GM18867 (cell line): ENCODE measurements at regions not wholly inside any gene's neighbourhood (a gene's known extent, or its start where the extent isn't known, plus 50 kb on each side); places are given as distances from the start of the nearest gene placed in this dataset.
A peak's percentile ranks its signal among the peaks of the same experiment; 100 is the strongest.

Experiments used
- ATAC-seq: cut with Tn5 transposase; IDR thresholded peaks from one replicate; pipeline ENCODE4 v1.9.1; 2021; ENCODE audit warnings: mild to moderate bottlenecking, moderate library complexity; ENCODE audit not compliant: unreplicated experiment

DNA sequence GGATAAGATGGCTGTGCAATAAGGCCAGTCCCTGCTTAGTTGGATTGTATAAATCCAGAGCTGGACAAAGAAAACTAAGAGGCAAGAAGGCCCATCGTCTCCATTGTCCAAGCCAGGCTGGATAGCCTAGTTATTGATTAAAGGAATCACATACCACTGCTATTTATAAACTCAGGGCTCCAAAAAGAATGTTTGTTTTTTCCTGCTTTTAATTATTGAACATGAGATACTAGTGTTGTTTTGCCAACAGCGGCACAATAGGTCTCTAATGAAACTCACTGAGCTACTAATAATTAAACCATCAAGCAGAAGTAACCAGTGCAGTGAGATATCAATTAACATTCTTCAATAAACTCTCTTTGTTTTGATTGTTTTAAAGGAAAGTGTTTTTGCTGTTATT, 259.7 kb downstream of the INSC start:
- no peak for ATAC-seq

DNA sequence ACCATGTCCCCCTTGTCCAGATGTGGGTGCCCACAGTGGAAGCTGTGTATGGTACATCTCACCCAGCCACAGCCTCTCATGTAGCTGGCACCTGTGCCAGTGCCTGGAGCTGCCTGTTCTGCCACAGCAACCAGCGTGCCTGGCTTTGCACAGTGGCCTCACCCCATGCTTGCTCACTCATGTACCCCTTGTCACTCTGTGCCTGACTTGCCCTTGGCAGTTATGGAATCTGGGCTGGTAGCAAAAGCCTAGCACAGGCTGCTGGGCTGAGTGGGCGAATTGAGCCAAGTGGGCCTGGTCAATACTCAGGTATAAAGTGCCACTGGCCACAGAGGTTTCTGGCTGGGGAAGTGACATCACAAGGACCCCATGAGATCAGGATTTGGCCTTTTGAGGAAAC, 264.2 kb downstream of the INSC start:
- no peak for ATAC-seq

DNA sequence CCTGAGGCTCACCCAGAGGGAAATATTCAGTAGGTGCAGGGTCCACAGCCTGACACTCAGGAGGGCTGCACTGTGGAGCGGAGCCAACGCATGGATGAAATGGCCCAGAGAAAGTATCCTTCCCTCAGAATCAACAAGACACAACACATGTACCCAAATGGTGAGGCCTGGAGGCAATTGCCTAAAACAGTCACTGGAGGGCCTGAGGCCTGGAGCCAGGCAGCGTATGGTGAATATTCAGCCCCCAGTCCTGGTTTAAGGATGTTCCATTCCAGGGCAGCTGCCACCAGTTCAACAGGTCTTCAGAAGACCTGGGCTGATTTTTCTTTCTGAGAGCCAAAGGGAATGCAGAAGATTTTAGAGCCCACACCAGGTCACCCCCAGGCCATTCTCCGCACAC, 264.8 kb downstream of the INSC start:
- ATAC-seq, result no peak

DNA sequence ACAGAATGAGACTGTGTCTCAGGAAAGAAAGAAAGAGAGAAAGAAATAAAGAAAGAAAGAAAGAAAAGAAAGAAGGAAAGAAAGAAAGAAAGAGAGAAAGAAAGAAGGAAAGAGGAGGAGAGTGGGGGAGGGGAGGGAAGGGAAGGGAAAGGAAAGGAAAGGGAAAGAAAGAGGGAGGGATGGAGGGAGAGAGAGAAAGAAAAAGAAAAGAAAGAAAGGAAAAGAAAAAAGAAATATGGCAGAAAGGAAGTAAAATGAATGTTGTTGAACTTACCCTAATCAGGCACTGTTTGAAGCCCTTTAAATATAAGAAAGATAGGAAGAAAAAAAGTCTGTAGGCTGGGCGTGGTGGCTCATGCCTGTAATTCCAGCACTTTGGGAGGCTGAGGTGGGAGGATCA, 276.1 kb downstream of the INSC start:
- ATAC-seq, result no peak

DNA sequence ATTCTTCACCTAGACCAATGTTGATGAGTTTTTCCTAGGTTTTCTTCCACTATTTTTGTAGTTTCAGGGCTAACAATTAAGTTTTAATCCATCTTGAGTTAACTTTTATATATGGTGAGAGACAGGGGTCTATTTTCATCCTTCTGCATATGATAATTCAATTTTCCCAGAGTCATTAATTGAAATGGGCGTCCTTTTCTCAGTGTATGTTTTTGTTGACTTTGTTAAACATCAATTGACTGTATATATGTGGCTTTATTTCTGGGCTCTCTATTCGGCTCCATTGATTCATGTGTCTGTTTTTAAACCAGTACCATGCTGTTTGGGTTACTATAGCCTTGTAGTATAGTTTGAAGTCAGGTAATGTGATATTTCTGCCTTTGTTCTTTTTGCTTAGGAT, 282.1 kb downstream of the INSC start:
- no peak for ATAC-seq

DNA sequence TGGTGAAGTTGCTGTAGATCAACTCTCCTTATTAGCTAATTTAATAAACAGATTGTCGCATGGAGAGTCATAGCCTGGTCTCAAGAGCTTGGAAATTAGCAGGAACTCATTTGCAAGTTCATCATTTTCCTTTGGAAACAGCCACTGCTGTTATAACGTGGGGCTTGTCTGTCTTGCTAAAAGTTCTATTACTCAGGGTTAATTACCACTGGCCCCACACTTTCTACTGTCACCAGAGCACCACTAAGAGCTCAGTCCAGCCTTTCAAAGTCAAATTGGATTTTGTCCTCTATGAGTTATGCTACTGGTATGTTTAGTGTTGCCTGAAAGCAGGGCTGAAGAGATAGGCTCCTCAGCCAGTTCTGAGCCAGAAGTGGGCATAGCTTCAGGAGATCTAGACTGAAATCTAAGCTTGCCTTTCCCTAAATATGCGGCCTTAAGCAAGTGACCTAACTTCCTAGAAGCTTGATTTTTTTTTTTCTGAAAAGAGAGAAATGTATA, 292.2 kb downstream of the INSC start:
- no peak for ATAC-seq

DNA sequence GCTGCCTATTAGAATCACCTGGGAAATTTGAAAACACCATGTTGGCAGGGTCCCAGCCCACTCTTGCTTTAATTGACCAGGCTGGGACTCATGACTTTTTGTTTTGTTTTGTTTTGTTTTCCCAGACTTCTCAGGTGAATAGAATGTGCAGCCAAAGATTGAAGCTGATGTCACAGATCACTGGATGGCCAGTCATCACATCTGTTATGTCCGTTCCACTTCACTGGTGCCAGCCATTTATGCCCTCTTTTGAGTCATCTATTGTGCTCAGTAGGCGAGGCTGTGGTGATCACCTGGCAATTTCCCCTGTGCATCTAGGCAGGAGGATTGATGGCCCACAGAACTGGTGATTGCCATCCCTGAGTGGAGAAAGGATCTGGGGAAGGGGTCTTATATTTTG, 297.3 kb downstream of the INSC start:
- ATAC-seq, result peak; percentile 64

DNA sequence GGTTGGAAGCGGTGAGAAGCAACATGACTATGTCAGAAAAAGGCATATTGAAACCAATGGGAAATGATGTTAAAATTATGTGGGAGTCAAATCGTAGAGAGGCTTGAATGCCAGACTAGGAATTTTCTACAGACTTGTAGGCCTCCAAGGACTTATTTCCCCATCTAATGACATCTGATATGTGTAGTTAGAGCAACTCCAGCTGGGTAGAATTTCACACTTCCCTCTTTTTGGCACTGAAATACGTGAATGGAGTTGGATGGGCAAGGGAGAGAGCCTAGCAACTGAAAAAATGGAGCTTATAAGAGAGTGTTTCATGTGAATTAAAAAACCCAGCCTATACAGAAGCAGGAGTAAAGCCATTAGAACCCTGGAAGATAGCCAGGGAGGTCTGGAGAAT, 304.2 kb downstream of the INSC start:
- no peak for ATAC-seq

DNA sequence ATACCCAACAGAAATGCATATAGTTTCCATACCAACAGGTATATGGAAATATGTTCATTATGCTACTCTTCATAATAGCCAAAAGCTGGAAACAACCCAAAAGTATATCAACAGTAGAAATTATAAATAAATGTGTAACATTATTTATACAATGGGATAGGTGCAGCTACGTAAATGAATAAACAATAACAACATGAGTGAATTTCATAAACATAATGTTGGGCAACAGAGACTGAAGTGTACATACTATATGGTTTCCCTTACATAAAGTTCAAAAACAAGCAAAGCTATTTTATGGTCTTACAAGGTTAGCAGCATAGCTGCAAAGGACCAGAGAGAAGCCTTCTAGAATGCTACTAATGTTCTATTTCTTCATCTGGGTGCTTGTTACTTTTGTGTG, 305.0 kb downstream of the INSC start:
- no peak for ATAC-seq

DNA sequence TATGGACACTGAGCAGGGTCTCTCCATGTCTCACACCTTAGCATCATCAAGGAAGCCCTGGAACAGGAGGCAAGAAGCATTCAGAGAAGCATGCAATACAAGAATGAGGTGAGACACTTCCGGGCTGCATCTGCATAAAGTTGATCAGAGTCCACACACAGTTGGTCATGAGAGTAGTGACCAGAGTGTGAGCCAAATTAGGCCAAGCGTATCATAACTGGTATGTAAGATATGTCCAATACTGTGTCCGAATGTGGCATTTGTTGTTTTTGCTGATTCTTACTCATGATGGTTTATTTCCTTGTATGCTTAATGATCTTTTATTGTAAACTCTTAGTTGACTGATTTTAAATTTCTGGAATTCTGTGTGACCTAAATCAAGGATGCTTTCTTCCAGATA, 315.7 kb downstream of the INSC start:
- ATAC-seq, result no peak

DNA sequence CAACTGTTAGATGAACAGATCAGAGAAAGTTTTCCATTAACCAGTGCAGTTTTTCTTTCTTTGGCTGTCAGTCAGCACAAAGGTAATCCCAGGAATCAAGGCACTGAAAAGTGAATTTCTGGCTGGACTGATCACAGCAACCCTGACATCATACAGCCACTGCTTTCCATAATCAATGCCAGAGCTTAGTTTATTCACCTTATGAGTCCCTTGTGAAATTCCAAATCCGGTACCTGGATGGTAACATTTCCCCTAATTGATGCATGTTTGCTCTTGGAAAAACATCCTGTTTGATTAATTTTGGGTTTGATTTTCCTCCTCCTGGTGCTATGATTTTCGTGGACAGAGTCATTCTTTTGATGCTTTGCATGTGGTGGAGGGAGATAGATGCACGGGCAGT, 319.8 kb downstream of the INSC start:
- ATAC-seq, result no peak

DNA sequence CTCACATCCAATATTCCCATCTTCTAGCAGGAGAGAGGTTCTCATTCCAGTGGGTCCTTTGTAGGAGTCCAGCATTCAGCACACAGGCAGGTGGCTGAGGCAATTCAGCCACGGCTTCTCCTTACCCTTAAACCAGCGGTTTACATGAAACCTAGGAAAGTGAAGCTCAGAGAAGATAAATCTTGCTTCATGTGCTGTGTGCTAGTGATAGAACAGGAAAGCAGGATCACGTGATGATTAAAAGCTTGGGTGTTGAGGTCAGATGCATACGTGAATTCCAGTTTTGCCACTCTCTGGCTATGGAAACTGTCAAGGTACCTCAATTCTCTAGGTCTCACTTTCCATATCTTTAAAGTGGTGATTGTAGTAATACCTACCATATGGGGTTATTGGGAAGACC, 331.6 kb downstream of the INSC start:
- ATAC-seq, result no peak

DNA sequence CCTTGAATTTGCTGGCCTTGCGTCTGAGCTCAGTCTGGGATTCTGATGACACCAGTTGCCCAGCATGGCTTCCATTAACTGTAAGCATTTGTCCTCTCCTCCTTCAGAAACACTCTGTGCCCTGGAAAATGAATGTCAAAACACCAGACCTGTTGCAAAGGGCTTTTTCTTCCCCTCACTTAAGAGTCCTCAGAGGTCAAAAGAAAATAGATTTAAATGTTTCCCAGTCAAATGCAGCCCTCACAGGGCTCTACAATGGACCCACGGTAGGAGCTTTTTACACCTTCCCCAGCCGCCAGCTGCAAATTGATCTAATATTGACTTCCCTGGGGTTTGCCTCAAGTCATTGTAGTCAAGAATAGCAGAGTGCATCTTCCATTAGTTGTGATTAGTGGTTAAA, 332.2 kb downstream of the INSC start:
- no peak for ATAC-seq

DNA sequence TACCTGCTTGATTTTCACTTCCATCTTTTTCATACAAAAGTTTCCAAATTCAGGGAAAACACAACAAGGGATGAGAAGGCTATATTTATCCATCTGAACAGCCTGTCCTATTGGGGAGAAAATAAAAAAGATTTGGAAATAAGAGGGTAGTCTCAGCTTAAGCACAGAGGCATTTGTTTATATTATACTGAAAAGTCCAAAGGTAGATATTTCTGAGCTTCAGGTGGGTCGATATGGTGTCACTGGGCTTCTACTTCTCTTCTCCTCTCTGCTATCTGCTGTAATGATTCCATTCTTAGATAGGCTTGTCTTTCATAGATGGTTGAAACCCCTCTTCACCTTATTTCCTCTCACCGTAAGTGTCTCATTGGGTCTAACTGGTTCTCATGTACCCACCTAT, 337.0 kb downstream of the INSC start:
- ATAC-seq, result no peak

DNA sequence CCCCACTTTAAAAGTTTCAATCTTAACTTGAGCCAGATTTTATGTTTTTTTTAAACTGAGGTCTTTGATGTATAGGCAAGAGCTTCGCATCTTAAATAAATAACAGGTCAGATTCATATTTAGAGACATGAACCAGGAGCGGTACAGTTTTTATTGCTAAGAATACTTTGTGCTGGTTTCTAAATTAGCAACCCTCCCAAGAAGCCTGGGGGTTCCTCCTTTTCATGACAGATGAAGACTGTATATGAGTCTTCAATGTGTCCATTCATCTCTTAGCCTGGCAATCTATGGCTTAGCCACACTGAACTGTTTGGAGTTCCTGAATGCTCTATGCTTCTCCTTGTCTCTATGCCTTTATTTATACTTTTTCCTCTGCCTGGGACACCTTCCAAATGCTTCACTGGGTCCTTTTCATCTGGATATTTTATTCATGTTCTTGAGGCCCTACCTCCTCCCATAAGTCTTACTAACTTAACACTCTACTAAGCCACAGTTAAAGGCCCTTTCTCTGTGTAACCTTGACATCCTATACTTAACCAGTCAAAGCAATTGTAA, 338.6 kb downstream of the INSC start:
- no peak for ATAC-seq

DNA sequence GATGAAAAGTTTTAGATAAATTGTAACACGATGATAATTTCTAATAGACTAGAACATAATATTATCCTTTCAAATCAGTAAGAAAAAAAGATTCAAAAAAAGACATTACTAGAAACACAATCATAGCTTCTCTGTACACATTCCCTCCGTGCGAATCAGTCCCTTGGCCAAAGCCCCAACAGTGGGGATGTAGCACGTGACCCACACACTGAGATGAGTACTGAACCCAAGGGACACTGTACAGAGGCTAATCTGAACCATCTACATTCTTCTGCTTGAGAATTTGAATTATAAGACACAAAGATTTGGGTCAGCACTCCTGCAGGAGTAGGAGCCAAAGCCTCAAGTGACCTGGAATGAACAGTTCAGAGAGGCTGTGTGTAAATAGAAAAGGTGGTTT, 353.7 kb downstream of the INSC start:
- ATAC-seq, result no peak

DNA sequence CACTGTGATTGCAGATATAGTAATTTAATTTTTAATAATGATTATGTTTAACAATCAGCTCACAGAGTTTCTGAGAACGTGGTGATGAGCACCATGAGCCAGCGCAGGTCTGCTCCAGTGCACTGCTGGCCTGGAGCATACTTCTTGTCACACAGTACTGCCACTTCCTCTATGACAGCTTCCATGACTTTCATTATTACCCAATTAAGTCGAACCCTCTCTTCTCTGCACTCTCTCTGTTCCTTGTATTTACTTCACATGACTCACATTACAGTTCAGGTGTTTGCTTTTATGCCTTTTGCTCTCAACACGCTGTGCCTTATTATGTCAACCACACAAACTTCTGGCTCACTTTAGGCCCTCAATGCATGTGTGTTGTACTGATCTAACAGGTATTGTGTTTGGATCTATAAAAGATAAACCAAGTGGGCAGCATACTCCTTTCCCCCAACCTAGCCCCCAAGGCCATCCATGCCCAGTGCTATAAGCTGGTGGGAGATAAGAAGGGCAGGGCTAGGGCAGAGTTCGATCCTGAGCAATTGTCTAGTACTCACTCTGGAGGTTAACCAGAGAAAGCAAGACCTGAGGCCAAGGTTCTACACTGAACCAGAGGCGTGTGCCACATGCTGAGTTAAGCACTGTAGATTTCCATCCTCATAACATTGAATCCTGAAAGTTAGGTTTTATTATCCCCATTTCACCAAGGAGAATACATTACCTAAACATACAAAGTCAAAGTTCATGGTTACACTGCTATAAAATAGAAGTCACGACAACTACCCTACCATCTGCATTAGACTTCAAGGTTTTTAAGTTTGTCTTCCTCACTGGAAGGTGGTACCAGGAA, 356.5 kb downstream of the INSC start:
- peak; percentile 54 for ATAC-seq

DNA sequence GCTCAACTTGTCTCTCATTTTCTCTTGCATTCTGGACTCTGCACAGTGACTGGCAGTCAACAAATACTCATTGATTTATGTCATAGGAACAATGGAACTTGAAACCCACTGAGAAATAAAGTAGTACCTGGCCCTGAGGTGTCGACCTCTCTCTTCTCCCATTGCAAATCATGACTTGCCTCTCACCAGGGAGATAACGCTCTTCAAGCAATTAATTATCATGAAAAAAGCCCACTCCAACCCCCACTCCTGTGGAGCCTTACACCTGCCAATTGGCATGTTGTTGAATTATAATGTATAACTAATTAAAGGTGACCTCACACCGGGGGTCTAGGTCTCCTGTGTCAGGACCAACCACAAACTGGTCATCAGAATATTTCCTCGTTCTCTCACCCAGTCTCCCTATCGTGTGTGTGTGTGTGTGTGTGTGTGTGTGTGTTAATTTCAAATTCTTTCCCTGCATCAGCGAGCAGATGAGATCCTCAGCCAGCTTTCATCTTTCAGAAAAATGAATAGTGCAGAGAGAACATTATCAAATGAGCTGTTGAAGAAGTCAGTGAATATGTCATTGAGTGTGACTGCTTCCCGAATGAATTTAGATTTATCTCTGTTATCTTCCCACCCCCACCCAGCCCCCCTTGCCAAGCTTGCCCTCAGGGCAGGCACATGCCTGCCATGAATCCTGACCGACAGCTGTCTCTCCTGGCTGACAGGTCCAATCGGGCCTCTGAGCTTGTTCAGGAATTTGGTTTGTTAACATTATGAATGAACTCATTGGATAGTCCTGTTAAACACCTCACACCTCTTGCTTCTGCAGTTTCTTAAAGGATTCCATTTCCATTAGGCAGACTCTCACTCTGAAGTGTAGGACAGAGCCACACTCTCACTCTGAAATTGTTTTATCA, 357.4 kb downstream of the INSC start:
- ATAC-seq, result no peak

DNA sequence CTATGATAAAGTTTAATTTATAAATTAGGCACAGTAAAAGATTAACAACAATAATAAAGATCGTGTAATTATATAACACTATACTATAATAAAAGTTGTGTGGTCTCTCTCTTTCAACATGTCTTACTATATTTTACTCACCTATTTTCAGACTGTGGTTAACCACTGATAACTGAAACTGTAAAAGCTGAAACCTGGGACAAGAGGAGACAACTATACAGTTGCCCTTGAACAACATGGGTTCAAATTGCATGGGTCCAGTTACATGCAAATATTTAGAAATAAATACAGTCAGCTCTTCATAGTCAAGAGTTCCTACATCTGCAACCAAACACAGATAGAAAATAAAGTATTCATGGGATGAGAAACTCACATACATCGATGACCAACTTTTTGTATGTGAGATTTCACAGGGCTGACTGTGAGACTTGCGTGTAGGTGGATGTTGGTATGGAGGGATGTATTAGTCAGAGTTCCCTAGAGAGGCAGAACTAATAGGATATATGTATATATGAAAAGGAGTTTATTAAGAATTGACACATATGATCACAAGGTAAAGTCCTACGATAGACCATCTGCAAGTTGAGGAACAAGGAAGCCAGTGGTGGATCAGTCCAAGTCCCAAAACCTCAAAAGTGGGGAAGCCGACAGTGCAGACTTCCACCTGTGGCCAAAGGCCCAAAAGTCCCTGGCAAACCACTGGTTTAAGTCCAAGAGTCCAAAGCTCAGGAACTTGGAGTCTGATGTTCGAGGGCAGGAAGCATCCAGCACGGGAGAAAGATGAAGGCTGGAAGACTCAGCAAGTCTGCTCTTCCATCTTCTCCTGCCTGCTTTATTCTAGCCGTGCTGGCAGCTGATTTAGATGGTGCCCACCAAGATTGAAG, 359.5 kb downstream of the INSC start:
- peak; percentile 91 for ATAC-seq

DNA sequence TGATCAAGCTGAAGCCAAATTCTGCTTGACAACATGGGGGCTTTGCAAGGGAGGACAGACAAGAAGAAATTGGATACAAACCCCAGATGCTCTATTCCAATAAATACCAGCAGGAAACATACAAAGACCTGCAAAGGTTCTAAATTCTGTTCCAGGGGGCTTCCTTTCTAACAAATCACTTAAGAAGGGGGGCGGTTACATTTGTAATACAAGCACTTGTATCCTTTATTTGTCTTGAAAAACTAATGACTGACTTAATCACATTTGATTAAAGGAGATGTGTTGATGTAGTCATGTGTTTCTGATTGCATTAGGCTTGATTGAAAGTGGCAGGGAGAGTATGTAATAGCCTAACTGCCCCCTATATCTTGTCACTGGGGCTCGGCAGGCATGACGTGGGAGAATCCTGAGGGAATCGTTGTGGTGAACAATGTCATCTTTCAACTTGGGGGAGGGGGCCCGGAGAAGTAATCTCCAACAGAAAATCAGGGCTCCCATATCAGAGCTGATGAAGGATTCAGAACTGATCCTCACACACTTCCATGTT, 361.7 kb downstream of the INSC start:
- no peak for ATAC-seq
